ENCODE measurements at regions not wholly inside any gene's neighbourhood (a gene's known extent, or its start where the extent isn't known, plus 50 kb on each side); places are given as distances from the start of the nearest gene placed in this dataset.

- ATAC-seq, result no peak
- H3K9me3 ChIP-seq (ENCODE audit: control insufficient read depth in 1 of 2, insufficient read depth in 1 of 2, low read depth in 1 of 2, low read length in 2 of 2), result no peaks in the 10 kb centered on the region
- H3K9ac ChIP-seq (ENCODE audit: low read length), result no peak overlapping the region
- no peak overlapping the region for H2AFZ ChIP-seq (ENCODE audit: low read depth, low read length, poor library complexity, severe bottlenecking)
- ChIA-PET CTCF (no interaction called here), POLR2A (no interaction called here), RAD21 (ENCODE audit: low non-redundant PET in 1 of 2, low total read pairs in 2 of 2, uncharacterized antibody in 2 of 2, unreplicated experiment in 2 of 2) (no interaction called here)
- no peak overlapping the region for H3K4me2 ChIP-seq (ENCODE audit: low read length)
- H3K4me1 ChIP-seq (ENCODE audit: control insufficient read depth in 1 of 2, insufficient read depth in 2 of 2, low read length in 2 of 2), result no peaks in the 10 kb centered on the region
- no peaks in the 10 kb centered on the region for H3K9me2 ChIP-seq (ENCODE audit: insufficient read depth)
- H3K4me3 ChIP-seq (replicated peaks in 1 of 2; ENCODE audit: low read depth in 1 of 2, low read length in 2 of 2), result no peak overlapping the region
- intact Hi-C loops (cut with micrococcal nuclease), result no loop called here
- no peaks in the 10 kb centered on the region for H3K36me3 ChIP-seq (ENCODE audit: control insufficient read depth in 1 of 2, insufficient read depth in 2 of 2, low read length in 2 of 2)
- no peak for DNase-seq (ENCODE audit: low read depth, low spot score)
- H3K79me2 ChIP-seq (ENCODE audit: insufficient read depth, low read length), result no peaks in the 10 kb centered on the region
- TF ChIP-seq ATF3 (IDR thresholded peaks at IDR 0.05), result no peak
- no peak for TF ChIP-seq ZBTB33 (IDR thresholded peaks at IDR 0.05; ENCODE audit: extremely low read depth, insufficient replicate concordance, low read length)
- no peak for TF ChIP-seq REST (IDR thresholded peaks at IDR 0.05; ENCODE audit: low read depth)
- TF ChIP-seq TCF7L2 (IDR thresholded peaks at IDR 0.05; ENCODE audit: borderline replicate concordance, extremely low read depth, insufficient read depth, insufficient read length), result no peak
- no TSS peak for BruUV-seq (replicated peaks)
- no peak overlapping the region for H3K27ac ChIP-seq (ENCODE audit: low read depth, low read length)
- no peaks in the 10 kb centered on the region for H4K20me1 ChIP-seq (ENCODE audit: insufficient read depth)
- peaks cover 20% of the 10 kb centered on the region for H3K27me3 ChIP-seq (ENCODE audit: insufficient read depth, low read length)
Measured at GRCh38 chr2:2739231-2739795, 408.2 kb upstream of the MYT1L start.

All from HCT116 (cell line).